SIG-M5 treated with dmso at 0.1 percent for 504 hours (cell line): ENCODE measurements at regions not wholly inside any gene's neighbourhood (a gene's known extent, or its start where the extent isn't known, plus 50 kb on each side); places are given as distances from the start of the nearest gene placed in this dataset.
A peak's percentile ranks its signal among the peaks of the same experiment; 100 is the strongest.
"Not testable (repeated sequence)": the region's sequence is repeated elsewhere in the genome, so short reads cannot be mapped to it uniquely, and the experiment has no call there.

Source experiments
- DNase-seq: peaks from one replicate; lab custom pipeline; 2025; ENCODE audit not compliant: unreplicated experiment; lab: John Stamatoyannopoulos, UW

GRCh38 chr10:20658158-20658557, 239.0 kb downstream of the NEBL start:
- no peak for DNase-seq

GRCh38 chr10:20656886-20657285, 240.2 kb downstream of the NEBL start:
- DNase-seq = no peak

GRCh38 chr10:20652424-20652823, 244.7 kb downstream of the NEBL start:
- not testable (repeated sequence) for DNase-seq

GRCh38 chr10:20648263-20648874, 248.7 kb downstream of the NEBL start:
- no peak for DNase-seq

DNA sequence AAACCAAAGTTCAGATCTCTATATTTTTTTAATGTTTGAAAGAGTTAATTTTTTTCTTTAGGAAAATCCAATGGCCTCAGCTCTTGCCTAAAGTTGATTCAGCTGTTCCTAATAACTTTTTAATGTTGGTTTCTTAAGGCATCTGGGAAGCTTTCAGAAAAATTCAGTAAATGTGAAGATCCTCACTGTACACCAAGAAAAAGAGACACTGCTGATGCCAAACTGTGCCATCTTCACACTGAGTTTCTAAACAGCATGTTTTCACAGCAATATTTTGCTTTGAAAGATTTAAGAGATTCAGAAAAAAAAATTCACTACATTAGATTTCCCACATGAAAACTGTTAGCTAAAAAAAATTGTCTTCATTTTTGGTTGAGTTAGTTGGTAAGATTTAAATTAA, 249.4 kb downstream of the NEBL start:
- no peak for DNase-seq

- no peak for DNase-seq
Observed at GRCh38 chr10:20644421-20644820, 252.7 kb downstream of the NEBL start.

GRCh38 chr10:20641605-20642004, 255.5 kb downstream of the NEBL start:
- no peak for DNase-seq

- no peak for DNase-seq
Observed at GRCh38 chr10:20635570-20635969, 261.5 kb downstream of the NEBL start.

- no peak for DNase-seq
Observed at GRCh38 chr10:20634839-20635238, 262.3 kb downstream of the NEBL start.

GRCh38 chr10:20633714-20634113, 263.4 kb downstream of the NEBL start:
- DNase-seq = no peak

- DNase-seq = no peak
Observed at GRCh38 chr10:20632696-20633095, 264.4 kb downstream of the NEBL start.

- no peak for DNase-seq
Observed at GRCh38 chr10:20631229-20631628, 265.9 kb downstream of the NEBL start.

DNA sequence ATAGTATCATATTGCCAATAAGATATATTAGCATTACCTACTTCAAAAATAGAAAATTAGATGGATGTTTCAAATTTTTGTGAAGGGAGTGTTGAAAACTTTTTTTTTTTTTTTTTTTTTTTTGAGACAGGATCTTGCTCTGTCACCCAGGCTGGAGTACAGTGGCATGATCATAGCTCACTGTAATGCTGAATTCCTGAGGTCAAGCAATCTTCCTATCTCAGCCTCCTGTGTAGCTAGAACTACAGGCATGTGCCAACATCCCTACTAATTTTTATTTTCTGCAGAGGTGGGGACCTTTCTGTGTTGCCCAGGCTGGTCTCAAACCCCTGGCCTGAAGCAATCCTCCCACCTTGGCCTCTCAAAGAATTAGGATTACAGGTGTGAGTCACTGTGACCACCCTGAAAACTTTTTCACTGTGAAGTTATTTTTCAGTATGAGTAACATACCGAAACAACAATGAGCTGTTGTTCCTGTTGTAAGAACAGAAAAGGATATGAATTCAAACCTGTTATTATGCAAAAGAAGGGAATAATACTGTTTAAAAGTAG, 266.9 kb downstream of the NEBL start:
- no peak for DNase-seq

GRCh38 chr10:20627946-20628507, 269.1 kb downstream of the NEBL start:
- no peak for DNase-seq

DNA sequence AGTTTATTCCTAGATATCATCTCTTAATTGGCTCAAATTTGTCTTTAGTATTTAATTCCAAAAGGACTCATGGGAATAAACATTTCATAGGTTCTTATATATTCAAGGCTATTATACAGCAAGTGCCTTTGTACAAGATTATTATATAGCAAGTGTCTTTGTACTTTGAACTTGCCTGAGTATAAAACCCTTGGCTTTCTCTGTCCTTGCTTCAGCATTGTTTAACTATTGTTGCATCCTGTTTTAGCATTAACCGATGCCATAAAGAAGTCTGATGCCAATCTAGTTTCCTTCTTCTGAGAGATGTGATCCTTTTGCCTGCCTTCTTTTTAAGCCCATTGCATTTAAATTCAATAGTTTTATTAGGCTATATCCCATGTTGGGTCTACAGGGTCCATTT, 270.0 kb downstream of the NEBL start:
- no peak for DNase-seq

GRCh38 chr10:20625868-20626267, 271.2 kb downstream of the NEBL start:
- no peak for DNase-seq

DNA sequence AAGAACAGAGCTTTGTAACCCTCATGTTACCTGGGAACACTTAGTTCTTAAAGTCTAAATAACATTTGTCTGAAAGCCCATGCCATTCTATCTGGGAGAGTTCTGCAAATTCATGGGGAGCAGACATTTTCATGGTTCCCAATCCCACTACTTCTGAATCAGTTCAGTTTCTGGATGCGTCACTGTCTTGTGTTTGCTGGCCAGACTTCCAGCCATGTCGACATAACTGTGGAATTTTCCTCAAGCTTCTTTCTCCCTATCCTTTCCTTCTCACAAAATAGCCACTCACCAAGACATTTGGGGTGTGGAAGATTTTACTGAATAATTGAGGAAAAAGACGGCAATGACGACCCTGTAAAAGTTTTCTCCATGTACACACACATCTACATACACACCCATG, 272.5 kb downstream of the NEBL start:
- DNase-seq = no peak

DNA sequence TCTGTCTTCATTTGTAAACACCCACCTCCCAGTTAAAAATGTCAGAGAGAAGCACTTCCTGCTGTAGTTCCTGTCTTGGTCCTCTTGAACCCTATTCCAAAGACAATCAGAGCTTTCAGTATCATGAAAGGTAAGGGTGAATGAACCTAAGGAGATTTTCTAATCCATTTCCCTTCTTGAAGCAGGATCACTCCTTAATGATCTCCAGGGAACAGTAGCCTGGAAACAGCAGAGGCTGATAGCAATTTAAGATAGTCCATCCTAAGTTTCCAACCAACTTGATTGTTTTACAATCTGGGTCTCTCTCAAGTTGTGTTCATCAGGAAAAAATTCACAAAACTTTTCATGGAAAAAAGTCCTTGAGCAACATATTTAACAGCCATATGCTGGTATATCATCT, 273.6 kb downstream of the NEBL start:
- DNase-seq = no peak

DNA sequence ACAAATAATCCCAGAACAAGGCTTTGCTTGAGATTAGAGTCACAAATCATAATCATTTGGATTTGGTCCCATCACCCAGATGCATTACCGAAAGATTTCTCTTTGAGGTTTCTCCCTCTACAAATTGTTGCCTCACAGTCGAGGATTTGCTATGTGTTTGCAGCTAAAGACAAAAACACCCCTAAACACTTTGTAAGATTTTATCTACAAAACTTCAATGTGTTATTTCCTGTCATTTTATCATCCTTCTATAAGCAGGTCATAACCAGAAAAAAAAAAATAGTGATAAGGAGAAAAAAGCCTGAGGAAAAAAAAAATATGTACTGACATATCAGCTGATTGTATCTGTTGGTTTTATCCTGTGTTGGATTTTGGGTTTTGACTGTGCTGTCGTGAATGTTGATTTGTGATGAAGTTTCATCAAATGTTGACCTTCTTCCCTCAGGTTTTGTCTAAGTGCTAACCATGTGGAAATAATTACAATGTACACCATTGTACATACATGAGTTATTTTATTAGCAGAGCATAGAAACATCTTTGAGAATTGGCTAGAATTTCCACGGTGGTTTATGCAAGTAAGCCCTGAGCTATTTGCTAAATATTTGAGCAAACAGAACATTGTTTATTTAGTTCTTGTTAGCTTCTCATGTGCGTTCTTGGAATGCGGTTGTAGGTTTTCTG, 274.4 kb downstream of the NEBL start:
- peak; percentile 59 for DNase-seq

- DNase-seq = no peak
Observed at GRCh38 chr10:20620981-20621380, 276.1 kb downstream of the NEBL start.

GRCh38 chr10:20618011-20618547, 279.0 kb downstream of the NEBL start:
- DNase-seq = no peak
